HG03039 (cell line): ENCODE measurements at regions not wholly inside any gene's neighbourhood (a gene's known extent, or its start where the extent isn't known, plus 50 kb on each side); places are given as distances from the start of the nearest gene placed in this dataset.

ENCODE experiments used
- ATAC-seq: cut with Tn5 transposase; IDR thresholded peaks from one replicate; pipeline ENCODE4 v1.9.1; 2021; ENCODE audit warnings: mild to moderate bottlenecking, moderate library complexity; ENCODE audit not compliant: unreplicated experiment

DNA sequence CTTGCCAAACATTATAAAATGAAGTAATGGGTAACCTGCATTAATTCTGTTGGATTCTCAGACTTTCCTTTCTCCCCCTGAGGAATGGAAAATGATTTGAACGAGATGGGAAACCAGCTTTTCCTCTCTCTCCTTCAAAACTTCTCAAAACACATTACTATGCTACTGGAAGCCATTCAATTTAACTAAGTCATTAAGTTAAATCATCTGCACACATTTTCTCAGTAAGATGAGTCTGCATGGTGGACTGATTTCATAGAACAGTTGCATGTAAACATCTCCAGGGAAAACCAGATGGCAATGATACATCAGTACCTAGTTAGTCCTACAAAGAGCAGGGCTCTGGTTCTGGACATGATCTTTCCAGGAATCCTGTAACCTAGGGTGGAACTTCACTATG, 59.9 kb downstream of the BMP4 start:
- ATAC-seq: no peak

DNA sequence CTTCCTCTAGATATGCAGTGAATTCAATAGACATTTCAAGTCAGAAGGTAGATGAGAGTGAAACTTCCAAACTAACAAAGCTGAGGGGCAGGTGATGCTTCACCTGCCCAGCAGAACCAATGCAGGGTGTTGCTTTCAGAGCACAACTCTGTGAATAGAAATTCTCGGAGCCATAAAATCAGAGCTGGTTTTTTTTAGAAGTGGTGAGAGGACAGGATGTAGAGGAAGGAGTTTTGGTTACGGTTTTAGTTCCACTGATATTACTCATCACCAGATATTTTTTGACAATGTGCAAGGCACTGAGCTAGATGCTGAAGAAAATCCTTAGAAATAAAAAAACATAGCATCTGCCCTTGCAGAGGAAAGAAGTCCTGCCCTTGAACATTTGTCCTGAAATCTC, 62.2 kb downstream of the BMP4 start:
- peak; percentile 68 for ATAC-seq

GRCh38 chr14:53893374-53893773, 63.3 kb downstream of the BMP4 start:
- no peak for ATAC-seq

GRCh38 chr14:53890611-53891101, 66.0 kb downstream of the BMP4 start:
- no peak for ATAC-seq

DNA sequence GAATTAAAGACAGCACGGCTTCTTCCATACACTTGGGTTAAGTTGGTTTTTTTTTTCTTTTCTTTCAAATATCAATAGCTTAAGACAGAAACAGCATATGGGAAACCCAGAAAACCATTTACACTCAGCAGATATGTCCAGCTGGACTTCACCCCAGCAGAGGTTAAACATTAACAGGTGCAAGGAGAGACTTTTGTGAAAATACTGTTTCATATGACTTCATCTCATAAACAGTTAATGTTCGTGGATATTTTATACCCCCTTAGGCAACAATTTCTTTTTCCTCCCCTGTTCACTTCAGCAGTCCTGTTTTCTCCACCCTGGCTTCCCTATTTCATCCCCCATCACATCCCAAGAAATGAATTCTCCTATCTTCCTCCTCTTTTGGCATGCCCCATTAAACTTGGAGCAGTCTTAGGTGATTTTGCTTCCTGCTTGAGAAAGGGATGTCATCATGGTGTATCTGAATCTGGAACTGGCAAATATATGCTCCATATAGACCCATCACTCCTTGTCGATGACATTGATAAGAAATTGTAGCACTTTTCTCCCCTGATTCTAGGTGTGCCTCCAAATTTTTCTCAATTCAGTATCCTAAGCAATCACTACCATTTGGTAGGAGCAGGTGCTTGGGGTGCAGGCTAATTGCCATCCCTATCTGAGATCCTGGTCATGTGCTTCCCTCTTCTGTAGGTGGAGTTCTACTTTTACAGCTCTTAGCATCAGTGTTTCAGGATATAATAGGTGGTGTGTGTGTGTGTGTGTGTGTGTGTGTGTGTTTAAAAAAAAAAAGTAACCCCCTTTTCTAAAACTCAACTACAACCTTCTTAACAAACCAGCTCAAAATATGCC, 67.9 kb downstream of the BMP4 start:
- no peak for ATAC-seq

DNA sequence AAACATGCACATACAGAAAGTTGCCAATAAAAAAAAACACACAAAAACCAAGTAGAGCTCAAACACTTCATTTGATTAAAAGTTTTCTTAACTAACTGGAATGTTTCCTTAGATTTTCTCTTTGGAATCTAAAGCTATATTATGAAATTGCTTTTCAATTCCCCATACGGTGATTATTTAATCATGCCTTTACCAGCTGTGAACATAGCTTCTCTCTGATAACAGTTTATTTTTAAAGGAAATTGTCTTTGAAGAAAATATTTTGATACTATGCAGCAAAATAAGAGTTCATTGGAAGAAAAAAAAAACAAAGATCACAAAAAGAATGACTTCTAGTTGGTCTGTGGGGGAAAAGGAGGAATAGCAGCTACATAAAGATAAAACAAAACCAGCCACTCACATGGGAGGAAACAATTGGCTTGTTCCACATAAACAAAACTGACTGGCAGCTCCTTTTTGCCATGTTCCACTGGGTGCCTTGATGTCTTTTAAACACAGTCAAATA, 71.4 kb downstream of the BMP4 start:
- ATAC-seq: no peak

- no peak for ATAC-seq
Measured at GRCh38 chr14:53884601-53885000, 72.0 kb downstream of the BMP4 start.

- no peak for ATAC-seq
Measured at GRCh38 chr14:53883739-53884138, 72.9 kb downstream of the BMP4 start.

GRCh38 chr14:53882684-53883083, 73.9 kb downstream of the BMP4 start:
- no peak for ATAC-seq

DNA sequence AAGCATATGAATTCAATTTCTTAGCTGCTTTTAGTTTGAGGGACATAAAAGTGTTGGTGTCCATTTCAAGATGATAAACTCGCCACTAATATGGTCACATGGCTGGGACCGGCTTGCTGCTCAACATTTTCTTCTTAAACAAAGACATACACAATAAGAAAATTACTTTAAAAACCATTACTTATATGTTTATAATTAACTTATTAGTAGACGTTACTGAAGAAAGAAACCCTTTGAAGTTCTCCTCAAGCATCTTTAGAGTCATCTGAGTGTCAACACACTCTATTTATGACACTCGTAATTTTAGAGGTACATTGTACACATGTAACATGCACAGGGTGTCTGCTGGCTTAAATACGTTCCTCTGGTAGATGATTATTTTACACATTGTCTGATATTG, 74.7 kb downstream of the BMP4 start:
- ATAC-seq: no peak

GRCh38 chr14:53881161-53881871, 75.3 kb downstream of the BMP4 start:
- no peak for ATAC-seq

GRCh38 chr14:53880761-53881160, 75.9 kb downstream of the BMP4 start:
- ATAC-seq: no peak

DNA sequence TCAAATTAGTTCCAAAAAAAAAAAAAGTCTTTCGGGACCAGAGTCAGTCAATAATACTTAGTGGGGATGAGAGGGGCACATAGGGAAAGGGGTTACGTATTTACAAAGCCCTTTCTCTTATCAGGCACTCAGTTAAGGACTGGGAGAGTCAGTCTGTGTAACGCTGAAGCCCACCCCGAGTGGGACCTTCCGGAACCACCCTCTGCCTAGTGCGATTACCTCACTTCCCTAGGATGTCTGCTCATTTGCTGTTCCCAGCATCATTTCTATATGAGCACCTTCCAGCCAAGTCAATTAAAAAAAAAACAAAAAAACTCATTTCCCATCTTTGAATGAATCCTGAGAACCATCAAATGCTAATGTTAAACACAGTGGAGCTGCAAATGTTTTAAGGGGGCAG, 76.9 kb downstream of the BMP4 start:
- no peak for ATAC-seq

GRCh38 chr14:53879022-53879686, 77.5 kb downstream of the BMP4 start:
- no peak for ATAC-seq

DNA sequence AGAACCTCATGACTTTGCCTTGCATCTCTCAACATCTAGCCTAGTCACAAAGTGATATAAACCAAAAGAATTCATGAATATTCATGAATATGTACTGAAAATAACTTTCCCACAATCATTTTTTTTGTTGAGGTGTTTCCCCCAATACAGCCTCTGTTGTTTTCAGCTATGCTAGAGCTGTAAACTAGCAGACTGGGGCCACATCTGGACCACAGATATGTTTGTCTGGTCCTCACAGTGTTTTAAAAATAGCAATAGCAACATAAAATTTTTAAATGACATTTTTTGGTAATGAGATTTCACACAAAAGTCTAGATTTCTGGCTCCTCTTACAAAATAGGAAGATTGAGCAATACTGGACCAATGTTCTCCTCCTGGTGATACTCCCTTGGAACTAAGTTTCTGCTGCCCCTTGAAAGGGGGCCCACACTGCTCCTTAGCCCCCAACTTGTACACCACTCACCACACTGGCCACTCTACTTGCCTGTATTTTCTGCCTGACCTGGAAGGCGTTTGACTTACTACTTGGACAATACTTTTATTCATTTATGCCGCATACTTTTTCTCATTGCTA, 81.2 kb downstream of the BMP4 start:
- no peak for ATAC-seq

DNA sequence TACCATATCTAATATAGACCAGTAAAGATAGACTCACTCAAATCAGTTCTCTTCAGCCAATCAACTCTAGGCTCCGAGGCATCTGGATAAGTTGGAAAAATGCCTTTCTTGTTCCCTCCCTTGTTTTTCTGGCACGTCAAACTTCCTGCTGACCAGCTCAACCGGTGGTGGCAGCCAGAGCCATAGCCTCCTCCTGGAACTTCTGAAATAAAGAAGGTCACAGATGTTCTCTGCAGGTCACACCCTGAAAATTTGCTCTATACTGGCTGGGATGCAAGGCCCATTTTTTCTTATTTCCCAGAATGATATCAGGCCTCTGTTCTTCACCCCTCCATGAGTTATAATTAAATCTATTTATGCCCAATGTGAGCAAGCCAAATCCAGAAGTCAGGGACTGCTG, 81.9 kb downstream of the BMP4 start:
- ATAC-seq: no peak

GRCh38 chr14:53872681-53873089, 83.9 kb downstream of the BMP4 start:
- no peak for ATAC-seq

DNA sequence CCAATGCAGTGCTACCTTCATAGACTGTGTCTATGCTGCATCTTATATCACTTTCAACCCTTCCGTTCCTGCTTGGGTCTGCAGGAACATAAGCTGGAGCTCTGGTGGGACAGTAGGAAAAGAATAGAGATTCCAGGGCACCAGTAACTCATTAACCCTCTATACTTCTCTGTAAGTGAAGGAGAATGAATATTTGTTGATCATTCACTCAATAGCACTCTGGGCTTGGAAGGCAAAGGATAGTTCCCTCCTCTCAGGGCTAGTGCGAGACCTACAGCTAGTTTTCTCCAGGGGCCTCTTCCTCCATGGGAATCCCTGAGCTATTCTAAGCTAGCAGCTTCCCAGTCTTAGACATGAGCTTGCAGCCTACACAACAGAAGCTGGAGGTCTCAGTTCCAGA, 84.7 kb downstream of the BMP4 start:
- ATAC-seq: no peak

- no peak for ATAC-seq
Measured at GRCh38 chr14:53871011-53871410, 85.6 kb downstream of the BMP4 start.

DNA sequence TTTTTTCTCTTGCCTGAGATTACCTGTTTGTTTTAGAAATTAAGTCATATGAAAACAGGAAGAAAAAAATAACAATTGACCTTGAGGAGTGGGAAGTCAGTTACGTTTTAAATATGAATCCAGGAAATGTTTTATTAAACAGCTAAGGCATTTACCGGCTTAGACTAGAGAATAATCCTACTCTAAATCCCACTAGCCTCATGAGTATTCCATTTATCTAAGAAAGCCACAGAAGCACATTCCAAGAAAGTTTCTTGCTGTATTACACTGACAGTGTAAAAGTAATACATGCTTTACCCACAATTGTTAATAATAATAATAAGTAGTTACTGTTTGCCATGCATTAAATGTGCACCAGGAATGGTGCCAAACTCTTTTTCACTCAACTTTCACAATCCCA, 90.9 kb downstream of the BMP4 start:
- ATAC-seq: no peak

DNA sequence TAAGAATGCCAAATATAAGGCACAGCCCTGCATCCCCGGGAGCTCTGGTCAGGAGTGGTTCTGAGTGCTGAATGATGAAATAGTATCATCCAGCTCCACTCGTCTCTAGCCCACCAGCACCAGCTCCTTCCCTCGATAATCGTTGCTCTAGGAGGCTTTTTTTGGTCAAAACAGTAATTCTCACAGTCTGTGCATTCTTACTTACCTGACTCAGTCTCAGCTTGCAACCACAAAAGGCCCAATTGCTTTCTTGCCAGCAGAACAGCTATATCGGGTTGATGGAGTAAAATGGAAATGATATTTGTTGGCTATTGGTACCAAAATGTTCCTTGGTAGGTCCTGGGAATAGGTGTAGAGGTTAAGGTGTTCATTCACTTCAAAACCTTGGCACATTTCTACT, 94.8 kb downstream of the BMP4 start:
- no peak for ATAC-seq
